ENCODE measurements at regions not wholly inside any gene's neighbourhood (a gene's known extent, or its start where the extent isn't known, plus 50 kb on each side); places are given as distances from the start of the nearest gene placed in this dataset.

- TF ChIP-seq CTCF (IDR thresholded peaks at IDR 0.05) (no peak), POLR2A (IDR thresholded peaks at IDR 0.05) (no peak), EP300 (IDR thresholded peaks at IDR 0.05) (no peak)
Measured at GRCh38 chr4:37126051-37126450, 118.5 kb upstream of the NWD2 start.
